K562 (cell line): ENCODE measurements at regions not wholly inside any gene's neighbourhood (a gene's known extent, or its start where the extent isn't known, plus 50 kb on each side); places are given as distances from the start of the nearest gene placed in this dataset.
A peak's percentile ranks its signal among the peaks of the same experiment; 100 is the strongest.

Experiments
- BCOR ChIP-seq: fragments of 450-650 bp; IDR thresholded peaks from 2 replicates; pipeline ENCODE4 v1.6.1; 2016
- LCOR ChIP-seq: sonication (generic); formaldehyde crosslinking; IDR thresholded peaks from 2 replicates; pipeline ENCODE4 v1.8.0; 2022; ENCODE audit warnings: mild to moderate bottlenecking, missing genetic modification reagents
- MEIS2 ChIP-seq: fragments of 450-650 bp; IDR thresholded peaks from 2 replicates; pipeline ENCODE4 v1.6.1; 2014; ENCODE audit warnings: mild to moderate bottlenecking; ENCODE audit not compliant: partially characterized antibody
- RBM25 ChIP-seq: fragments of 200-400 bp; formaldehyde crosslinking; IDR thresholded peaks from 2 replicates; pipeline ENCODE4 v1.6.1; 2018; ENCODE audit warnings: low read length, low read depth, moderate library complexity; ENCODE audit not compliant: severe bottlenecking
- SIN3A ChIP-seq, 2 experiments: fragments of 150-350 bp in 1 of 2; IDR thresholded peaks; 2 replicates each; pipeline ENCODE4 v1.6.1; 2011 to 2016; ENCODE audit warnings: borderline replicate concordance in 2 of 2, low read depth in 2 of 2, low read length in 2 of 2, mild to moderate bottlenecking in 2 of 2, moderate library complexity in 2 of 2; ENCODE audit not compliant: control insufficient read depth in 1 of 2
- ZNF217 ChIP-seq: sonication (generic); formaldehyde crosslinking; IDR thresholded peaks from 2 replicates; pipeline ENCODE4 v1.8.0; 2022; ENCODE audit warnings: mild to moderate bottlenecking, missing genetic modification reagents
- TF ChIP-seq, protein P1 (sequence below): fragments of 450-650 bp; IDR thresholded peaks from 2 replicates; pipeline ENCODE4 v1.6.1; 2016
- TF ChIP-seq, protein P2 (sequence below): sonication (generic); formaldehyde crosslinking; IDR thresholded peaks from 2 replicates; pipeline ENCODE4 v1.8.0; 2023; ENCODE audit warnings: missing genetic modification reagents, mild to moderate bottlenecking, borderline replicate concordance
- TF ChIP-seq, protein P3 (sequence below): fragments of 450-650 bp; IDR thresholded peaks from 2 replicates; pipeline ENCODE4 v1.6.1; 2017; ENCODE audit warnings: antibody characterized with exemption

DNA sequence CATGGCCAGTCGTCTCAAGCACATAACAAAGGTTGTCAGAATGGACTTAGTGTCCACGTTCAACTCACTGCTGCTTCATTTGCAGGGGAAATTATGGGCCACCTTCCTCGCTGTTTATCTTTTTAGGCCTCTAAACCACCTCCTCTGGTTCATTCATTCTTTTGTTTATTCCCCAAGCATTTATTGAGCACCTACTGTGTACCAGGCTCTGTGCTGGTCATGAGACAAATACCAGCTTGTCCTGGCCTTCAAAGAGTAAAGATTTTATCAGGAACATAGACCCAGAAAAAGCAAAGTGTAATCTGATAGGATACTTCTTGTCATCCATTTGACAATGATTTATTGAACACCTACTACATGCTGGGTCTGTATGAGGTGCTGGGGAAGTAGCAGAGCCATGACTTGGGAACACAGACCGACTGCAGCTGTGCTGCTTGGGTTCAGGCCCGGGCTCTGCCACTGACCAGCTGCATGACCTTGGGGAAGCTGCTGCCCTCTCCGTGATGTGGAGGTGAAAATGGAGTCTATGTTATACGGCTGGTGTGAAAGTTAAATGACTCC is 63.4 kb upstream of the SLC6A6 start (continued):
- TF ChIP-seq MEIS2 (peak; percentile 78), ZNF217 (CRISPR knock-in tag) (no peak), RBM25 (peak; percentile 41), LCOR (no peak), BCOR (peak; percentile 35; the same call in 1 of the 2 replicates), SIN3A (IDR thresholded peaks at IDR 0.05; ENCODE audit: borderline replicate concordance in 2 of 2, control insufficient read depth in 1 of 2, low read depth in 2 of 2, low read length in 2 of 2) (no peak)
- TF ChIP-seq, protein P1, sequence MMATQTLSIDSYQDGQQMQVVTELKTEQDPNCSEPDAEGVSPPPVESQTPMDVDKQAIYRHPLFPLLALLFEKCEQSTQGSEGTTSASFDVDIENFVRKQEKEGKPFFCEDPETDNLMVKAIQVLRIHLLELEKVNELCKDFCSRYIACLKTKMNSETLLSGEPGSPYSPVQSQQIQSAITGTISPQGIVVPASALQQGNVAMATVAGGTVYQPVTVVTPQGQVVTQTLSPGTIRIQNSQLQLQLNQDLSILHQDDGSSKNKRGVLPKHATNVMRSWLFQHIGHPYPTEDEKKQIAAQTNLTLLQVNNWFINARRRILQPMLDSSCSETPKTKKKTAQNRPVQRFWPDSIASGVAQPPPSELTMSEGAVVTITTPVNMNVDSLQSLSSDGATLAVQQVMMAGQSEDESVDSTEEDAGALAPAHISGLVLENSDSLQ: peak; percentile 49
- TF ChIP-seq, protein P2, sequence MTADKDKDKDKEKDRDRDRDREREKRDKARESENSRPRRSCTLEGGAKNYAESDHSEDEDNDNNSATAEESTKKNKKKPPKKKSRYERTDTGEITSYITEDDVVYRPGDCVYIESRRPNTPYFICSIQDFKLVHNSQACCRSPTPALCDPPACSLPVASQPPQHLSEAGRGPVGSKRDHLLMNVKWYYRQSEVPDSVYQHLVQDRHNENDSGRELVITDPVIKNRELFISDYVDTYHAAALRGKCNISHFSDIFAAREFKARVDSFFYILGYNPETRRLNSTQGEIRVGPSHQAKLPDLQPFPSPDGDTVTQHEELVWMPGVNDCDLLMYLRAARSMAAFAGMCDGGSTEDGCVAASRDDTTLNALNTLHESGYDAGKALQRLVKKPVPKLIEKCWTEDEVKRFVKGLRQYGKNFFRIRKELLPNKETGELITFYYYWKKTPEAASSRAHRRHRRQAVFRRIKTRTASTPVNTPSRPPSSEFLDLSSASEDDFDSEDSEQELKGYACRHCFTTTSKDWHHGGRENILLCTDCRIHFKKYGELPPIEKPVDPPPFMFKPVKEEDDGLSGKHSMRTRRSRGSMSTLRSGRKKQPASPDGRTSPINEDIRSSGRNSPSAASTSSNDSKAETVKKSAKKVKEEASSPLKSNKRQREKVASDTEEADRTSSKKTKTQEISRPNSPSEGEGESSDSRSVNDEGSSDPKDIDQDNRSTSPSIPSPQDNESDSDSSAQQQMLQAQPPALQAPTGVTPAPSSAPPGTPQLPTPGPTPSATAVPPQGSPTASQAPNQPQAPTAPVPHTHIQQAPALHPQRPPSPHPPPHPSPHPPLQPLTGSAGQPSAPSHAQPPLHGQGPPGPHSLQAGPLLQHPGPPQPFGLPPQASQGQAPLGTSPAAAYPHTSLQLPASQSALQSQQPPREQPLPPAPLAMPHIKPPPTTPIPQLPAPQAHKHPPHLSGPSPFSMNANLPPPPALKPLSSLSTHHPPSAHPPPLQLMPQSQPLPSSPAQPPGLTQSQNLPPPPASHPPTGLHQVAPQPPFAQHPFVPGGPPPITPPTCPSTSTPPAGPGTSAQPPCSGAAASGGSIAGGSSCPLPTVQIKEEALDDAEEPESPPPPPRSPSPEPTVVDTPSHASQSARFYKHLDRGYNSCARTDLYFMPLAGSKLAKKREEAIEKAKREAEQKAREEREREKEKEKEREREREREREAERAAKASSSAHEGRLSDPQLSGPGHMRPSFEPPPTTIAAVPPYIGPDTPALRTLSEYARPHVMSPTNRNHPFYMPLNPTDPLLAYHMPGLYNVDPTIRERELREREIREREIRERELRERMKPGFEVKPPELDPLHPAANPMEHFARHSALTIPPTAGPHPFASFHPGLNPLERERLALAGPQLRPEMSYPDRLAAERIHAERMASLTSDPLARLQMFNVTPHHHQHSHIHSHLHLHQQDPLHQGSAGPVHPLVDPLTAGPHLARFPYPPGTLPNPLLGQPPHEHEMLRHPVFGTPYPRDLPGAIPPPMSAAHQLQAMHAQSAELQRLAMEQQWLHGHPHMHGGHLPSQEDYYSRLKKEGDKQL: no peak
- TF ChIP-seq, protein P3, sequence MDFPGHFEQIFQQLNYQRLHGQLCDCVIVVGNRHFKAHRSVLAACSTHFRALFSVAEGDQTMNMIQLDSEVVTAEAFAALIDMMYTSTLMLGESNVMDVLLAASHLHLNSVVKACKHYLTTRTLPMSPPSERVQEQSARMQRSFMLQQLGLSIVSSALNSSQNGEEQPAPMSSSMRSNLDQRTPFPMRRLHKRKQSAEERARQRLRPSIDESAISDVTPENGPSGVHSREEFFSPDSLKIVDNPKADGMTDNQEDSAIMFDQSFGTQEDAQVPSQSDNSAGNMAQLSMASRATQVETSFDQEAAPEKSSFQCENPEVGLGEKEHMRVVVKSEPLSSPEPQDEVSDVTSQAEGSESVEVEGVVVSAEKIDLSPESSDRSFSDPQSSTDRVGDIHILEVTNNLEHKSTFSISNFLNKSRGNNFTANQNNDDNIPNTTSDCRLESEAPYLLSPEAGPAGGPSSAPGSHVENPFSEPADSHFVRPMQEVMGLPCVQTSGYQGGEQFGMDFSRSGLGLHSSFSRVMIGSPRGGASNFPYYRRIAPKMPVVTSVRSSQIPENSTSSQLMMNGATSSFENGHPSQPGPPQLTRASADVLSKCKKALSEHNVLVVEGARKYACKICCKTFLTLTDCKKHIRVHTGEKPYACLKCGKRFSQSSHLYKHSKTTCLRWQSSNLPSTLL: no peak
